Muscle layer of duodenum (tissue), 2 donors: ENCODE measurements at regions not wholly inside any gene's neighbourhood (a gene's known extent, or its start where the extent isn't known, plus 50 kb on each side); places are given as distances from the start of the nearest gene placed in this dataset.
A peak's percentile ranks its signal among the peaks of the same experiment; 100 is the strongest.

Experiments
- H3K27ac ChIP-seq: one replicate; pipeline ENCODE4 v1.7.0; 2013; ENCODE audit warnings: mild to moderate bottlenecking, low read length
- H3K27me3 ChIP-seq: one replicate; pipeline ENCODE4 v1.7.0; 2013; ENCODE audit warnings: low read depth, mild to moderate bottlenecking, control low read depth, low read length
- H3K36me3 ChIP-seq, 2 donors: one replicate each; pipeline ENCODE4 v1.7.0; 2013; ENCODE audit warnings: low read length in 2 of 2, control low read depth in 1 of 2, mild to moderate bottlenecking in 1 of 2; ENCODE audit not compliant: insufficient read depth in 2 of 2, control insufficient read depth in 1 of 2
- H3K4me1 ChIP-seq, 2 donors: one replicate each; pipeline ENCODE4 v1.7.0; 2013; ENCODE audit warnings: low read length in 2 of 2, mild to moderate bottlenecking in 2 of 2, control low read depth in 1 of 2, moderate library complexity in 1 of 2; ENCODE audit not compliant: insufficient read depth in 2 of 2, control insufficient read depth in 1 of 2
- H3K4me3 ChIP-seq, 2 donors: one replicate each; pipeline ENCODE4 v1.7.0; 2013; ENCODE audit warnings: low read length in 2 of 2, low read depth in 1 of 2, mild to moderate bottlenecking in 1 of 2
- H3K9me3 ChIP-seq, 2 donors: one replicate each; pipeline ENCODE4 v1.7.0; 2013; ENCODE audit warnings: low read length in 2 of 2, control low read depth in 1 of 2, mild to moderate bottlenecking in 1 of 2; ENCODE audit not compliant: control insufficient read depth in 1 of 2
- donor health status: healthy.

GRCh38 chrX:9148615-9149399, 114.9 kb upstream of the FAM9B start:
- Histone ChIP-seq H3K27me3 (no peaks in the 10 kb centered on the region), H3K9me3 (no peaks in the 10 kb centered on the region), H3K36me3 (no peaks in the 10 kb centered on the region), H3K27ac (peak overlapping the region; percentile 1), H3K4me1 (peaks cover 0 to 15% of the 10 kb centered on the region in 2 donors), H3K4me3 (no peak overlapping the region)

GRCh38 chrX:9149501-9150245, 115.7 kb upstream of the FAM9B start:
- Histone ChIP-seq H3K36me3 (no peaks in the 10 kb centered on the region), H3K27ac (no peak overlapping the region), H3K4me3 (no peak overlapping the region)

GRCh38 chrX:9151772-9152307, 117.9 kb upstream of the FAM9B start:
- H3K4me1 ChIP-seq: peaks cover 0 to 15% of the 10 kb centered on the region in 2 donors
- no peak overlapping the region for H3K4me3 ChIP-seq

More at GRCh38 chrX:9149501-9150245, 115.7 kb upstream of the FAM9B start:
- no peaks in the 10 kb centered on the region for H3K27me3 ChIP-seq
- H3K4me1 ChIP-seq: peaks cover 0 to 15% of the 10 kb centered on the region in 2 donors
- peaks cover 0 to 1% of the 10 kb centered on the region in 2 donors for H3K9me3 ChIP-seq

GRCh38 chrX:9153300-9153699, 119.4 kb upstream of the FAM9B start:
- Histone ChIP-seq H3K36me3 (no peaks in the 10 kb centered on the region), H3K27me3 (no peaks in the 10 kb centered on the region), H3K4me3 (no peak overlapping the region), H3K9me3 (peaks cover 0 to 3% of the 10 kb centered on the region in 2 donors), H3K27ac (no peak overlapping the region), H3K4me1 (peaks cover 0 to 11% of the 10 kb centered on the region in 2 donors)

More at GRCh38 chrX:9151772-9152307, 117.9 kb upstream of the FAM9B start:
- no peak overlapping the region for H3K27ac ChIP-seq
- no peaks in the 10 kb centered on the region for H3K36me3 ChIP-seq
- H3K9me3 ChIP-seq: peaks cover 0 to 3% of the 10 kb centered on the region in 2 donors
- H3K27me3 ChIP-seq: no peaks in the 10 kb centered on the region

- Histone ChIP-seq H3K27me3 (no peaks in the 10 kb centered on the region), H3K4me3 (no peak overlapping the region), H3K36me3 (no peaks in the 10 kb centered on the region), H3K4me1 (no peaks in the 10 kb centered on the region), H3K9me3 (peaks cover 0 to 3% of the 10 kb centered on the region in 2 donors), H3K27ac (no peak overlapping the region)
Observed at GRCh38 chrX:9158611-9159010, 124.7 kb upstream of the FAM9B start.

GRCh38 chrX:9160698-9161329, 126.9 kb upstream of the FAM9B start:
- Histone ChIP-seq H3K36me3 (no peaks in the 10 kb centered on the region), H3K4me1 (no peaks in the 10 kb centered on the region), H3K27ac (no peak overlapping the region), H3K4me3 (no peak overlapping the region), H3K27me3 (no peaks in the 10 kb centered on the region), H3K9me3 (no peaks in the 10 kb centered on the region)

- Histone ChIP-seq H3K27me3 (no peaks in the 10 kb centered on the region), H3K9me3 (no peaks in the 10 kb centered on the region), H3K4me1 (no peaks in the 10 kb centered on the region), H3K4me3 (no peak overlapping the region), H3K36me3 (no peaks in the 10 kb centered on the region), H3K27ac (no peak overlapping the region)
Observed at GRCh38 chrX:9162698-9163097, 128.8 kb upstream of the FAM9B start.

GRCh38 chrX:9163214-9163709, 129.3 kb upstream of the FAM9B start:
- Histone ChIP-seq H3K27ac (no peak overlapping the region), H3K36me3 (no peaks in the 10 kb centered on the region), H3K9me3 (no peaks in the 10 kb centered on the region), H3K27me3 (no peaks in the 10 kb centered on the region), H3K4me1 (no peaks in the 10 kb centered on the region), H3K4me3 (no peak overlapping the region)

GRCh38 chrX:9164086-9164485, 130.2 kb upstream of the FAM9B start:
- Histone ChIP-seq H3K27ac (no peak overlapping the region), H3K4me1 (no peaks in the 10 kb centered on the region), H3K4me3 (no peak overlapping the region), H3K36me3 (no peaks in the 10 kb centered on the region), H3K9me3 (no peaks in the 10 kb centered on the region), H3K27me3 (no peaks in the 10 kb centered on the region)

GRCh38 chrX:9164533-9165426, 130.9 kb upstream of the FAM9B start:
- Histone ChIP-seq H3K9me3 (no peaks in the 10 kb centered on the region), H3K4me3 (no peak overlapping the region), H3K36me3 (no peaks in the 10 kb centered on the region), H3K4me1 (no peaks in the 10 kb centered on the region), H3K27ac (no peak overlapping the region), H3K27me3 (no peaks in the 10 kb centered on the region)
